PC-3 (cell line): ENCODE measurements at regions not wholly inside any gene's neighbourhood (a gene's known extent, or its start where the extent isn't known, plus 50 kb on each side); places are given as distances from the start of the nearest gene placed in this dataset.

Experiments used
- ATAC-seq: fragments of 200-7000 bp; cut with Tn5 transposase; 2 replicates; pipeline ENCODE4 v1.9.1; 2020; ENCODE audit warnings: mild to moderate bottlenecking, moderate library complexity
- BruUV-seq: library from RNA; stranded (reverse); fragments of 400-500 nt; replicated peaks from 2 replicates; lab custom pipeline; 2021; lab: Mats Ljungman, UMichigan
- CTCF ChIA-PET: fragments of 300-600 bp; sonication (Branson Sonifier 250); formaldehyde crosslinking; loops from one replicate; lab custom pipeline; 2022; ENCODE audit warnings: antibody characterized with exemption; lab: Charles Lee
- POLR2A ChIA-PET: fragments of 300-600 bp; sonication (Branson Sonifier 250); formaldehyde crosslinking; loops from one replicate; lab custom pipeline; 2022; ENCODE audit warnings: antibody characterized with exemption; ENCODE audit not compliant: unreplicated experiment; lab: Charles Lee
- DNase-seq: peaks from one replicate; pipeline ENCODE4 v3.0.0-alpha.2; 2015
- H2AFZ ChIP-seq: fragments of 300-600 bp; sonication (generic); 2 replicates; pipeline ENCODE4 v1.6.0; 2016; ENCODE audit warnings: antibody characterized with exemption, low read length
- H3F3A ChIP-seq: fragments of 300-600 bp; sonication (generic); one replicate; pipeline ENCODE4 v1.6.0; 2017; ENCODE audit warnings: antibody characterized with exemption, low read length, control low read depth, mild to moderate bottlenecking; ENCODE audit not compliant: unreplicated experiment
- H3K27ac ChIP-seq: fragments of 300-600 bp; sonication (generic); 2 replicates; pipeline ENCODE4 v1.5.1; 2016; ENCODE audit warnings: mild to moderate bottlenecking, low read length
- H3K27me3 ChIP-seq: fragments of 300-600 bp; sonication (generic); 2 replicates; pipeline ENCODE4 v1.6.1; 2016; ENCODE audit warnings: low read length, mixed read lengths
- H3K36me3 ChIP-seq: fragments of 300-600 bp; sonication (generic); 2 replicates; pipeline ENCODE4 v1.6.1; 2016; ENCODE audit warnings: low read depth, mixed run types, low read length, mixed read lengths
- H3K4me1 ChIP-seq: fragments of 300-600 bp; sonication (generic); 2 replicates; pipeline ENCODE4 v1.5.1; 2016; ENCODE audit warnings: low read length; ENCODE audit not compliant: insufficient read depth
- H3K4me2 ChIP-seq: fragments of 300-600 bp; sonication (generic); 2 replicates; pipeline ENCODE4 v1.6.0; 2016; ENCODE audit warnings: low read length
- H3K4me3 ChIP-seq: fragments of 300-600 bp; sonication (generic); 2 replicates; pipeline ENCODE4 v1.5.1; 2016; ENCODE audit warnings: mild to moderate bottlenecking, low read length, mixed read lengths
- H3K79me2 ChIP-seq: fragments of 300-600 bp; sonication (generic); 2 replicates; pipeline ENCODE4 v1.6.1; 2017; ENCODE audit warnings: low read length, mixed read lengths
- H3K9ac ChIP-seq: fragments of 300-600 bp; sonication (generic); 2 replicates; pipeline ENCODE4 v1.6.0; 2016; ENCODE audit warnings: mild to moderate bottlenecking, low read length
- H3K9me2 ChIP-seq: fragments of 300-600 bp; sonication (generic); replicated peaks from 2 replicates; pipeline ENCODE4 v1.6.1; 2016; ENCODE audit warnings: mixed run types, low read length, mixed read lengths
- H3K9me3 ChIP-seq: fragments of 300-600 bp; sonication (generic); 2 replicates; pipeline ENCODE4 v1.6.1; 2016; ENCODE audit warnings: low read length, mixed read lengths
- H4K20me1 ChIP-seq: fragments of 300-600 bp; sonication (generic); 2 replicates; pipeline ENCODE4 v1.6.1; 2016; ENCODE audit warnings: low read length, mixed read lengths
- EZH2 ChIP-seq: fragments of 300-600 bp; sonication (generic); IDR thresholded peaks from one replicate; pipeline ENCODE4 v1.6.1; 2017; ENCODE audit warnings: antibody characterized with exemption, mild to moderate bottlenecking, low read length; ENCODE audit not compliant: unreplicated experiment
- EZH2phosphoT487 ChIP-seq: fragments of 300-600 bp; sonication (generic); IDR thresholded peaks from 2 replicates; pipeline ENCODE4 v1.6.1; 2018; ENCODE audit warnings: mild to moderate bottlenecking, antibody characterized with exemption, low read length, borderline replicate concordance
- intact Hi-C: fragments of 100-400 bp; cut with micrococcal nuclease; formaldehyde crosslinking; loops from 2 replicates; pipeline ENCODE4 v1.9.0; 2023
- TF ChIP-seq, protein P1 (sequence below): fragments of 300-600 bp; sonication (generic); conservative IDR thresholded peaks from 2 replicates; pipeline ENCODE4 v1.5.1; 2017; ENCODE audit warnings: antibody characterized with exemption, low read depth, mild to moderate bottlenecking, low read length

- H3K9me2 ChIP-seq: no peaks in the 10 kb centered on the region
- peaks cover 53% of the 10 kb centered on the region for H3K27me3 ChIP-seq
- H3K9ac ChIP-seq: no peak overlapping the region
- H2AFZ ChIP-seq: no peak overlapping the region
- no peak for ATAC-seq
- no peak overlapping the region for H3K27ac ChIP-seq
- no peaks in the 10 kb centered on the region for H3K79me2 ChIP-seq
- no peak for TF ChIP-seq EZH2
- no peak for TF ChIP-seq EZH2phosphoT487
- TF ChIP-seq, protein P1, sequence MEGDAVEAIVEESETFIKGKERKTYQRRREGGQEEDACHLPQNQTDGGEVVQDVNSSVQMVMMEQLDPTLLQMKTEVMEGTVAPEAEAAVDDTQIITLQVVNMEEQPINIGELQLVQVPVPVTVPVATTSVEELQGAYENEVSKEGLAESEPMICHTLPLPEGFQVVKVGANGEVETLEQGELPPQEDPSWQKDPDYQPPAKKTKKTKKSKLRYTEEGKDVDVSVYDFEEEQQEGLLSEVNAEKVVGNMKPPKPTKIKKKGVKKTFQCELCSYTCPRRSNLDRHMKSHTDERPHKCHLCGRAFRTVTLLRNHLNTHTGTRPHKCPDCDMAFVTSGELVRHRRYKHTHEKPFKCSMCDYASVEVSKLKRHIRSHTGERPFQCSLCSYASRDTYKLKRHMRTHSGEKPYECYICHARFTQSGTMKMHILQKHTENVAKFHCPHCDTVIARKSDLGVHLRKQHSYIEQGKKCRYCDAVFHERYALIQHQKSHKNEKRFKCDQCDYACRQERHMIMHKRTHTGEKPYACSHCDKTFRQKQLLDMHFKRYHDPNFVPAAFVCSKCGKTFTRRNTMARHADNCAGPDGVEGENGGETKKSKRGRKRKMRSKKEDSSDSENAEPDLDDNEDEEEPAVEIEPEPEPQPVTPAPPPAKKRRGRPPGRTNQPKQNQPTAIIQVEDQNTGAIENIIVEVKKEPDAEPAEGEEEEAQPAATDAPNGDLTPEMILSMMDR: no peak
- H3K4me2 ChIP-seq: no peak overlapping the region
- H3K4me1 ChIP-seq: no peaks in the 10 kb centered on the region
- H4K20me1 ChIP-seq: no peaks in the 10 kb centered on the region
- no peaks in the 10 kb centered on the region for H3F3A ChIP-seq
- H3K9me3 ChIP-seq: no peaks in the 10 kb centered on the region
- no peak for DNase-seq
- no TSS peak for BruUV-seq
- no peak overlapping the region for H3K4me3 ChIP-seq
- ChIA-PET POLR2A (no interaction called here), CTCF (no interaction called here)
- intact Hi-C loops: no loop called here
- no peaks in the 10 kb centered on the region for H3K36me3 ChIP-seq
Measured at GRCh38 chr2:3062476-3063260, 314.9 kb downstream of the EIPR1 start.

DNA sequence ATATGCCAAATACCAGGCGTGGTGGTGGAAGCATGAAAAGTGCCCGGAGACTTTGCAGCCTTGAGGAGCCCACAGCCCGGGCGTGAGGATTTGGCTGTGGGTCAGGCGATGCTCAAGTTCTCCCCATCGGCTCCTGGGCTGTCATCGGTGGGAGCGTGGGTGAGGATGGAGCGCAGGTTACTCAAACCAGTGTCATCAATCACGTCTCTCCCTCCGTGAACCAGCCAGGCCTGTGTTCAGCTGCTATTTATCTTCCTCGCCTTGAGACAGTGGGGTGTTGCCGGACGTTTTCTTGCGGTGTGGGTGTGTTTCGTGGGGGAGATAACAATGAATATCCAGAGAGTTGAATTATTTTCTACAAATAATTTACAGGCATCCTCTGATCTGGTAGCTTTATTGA is 317.6 kb downstream of the EIPR1 start:
- H3K9me2 ChIP-seq: no peaks in the 10 kb centered on the region
- ATAC-seq: no peak
- intact Hi-C loops: no loop called here
- peaks cover 26% of the 10 kb centered on the region for H3K27me3 ChIP-seq
- H3K79me2 ChIP-seq: no peaks in the 10 kb centered on the region
- H3K4me2 ChIP-seq: no peak overlapping the region
- CTCF ChIA-PET: no interaction called here
- no peaks in the 10 kb centered on the region for H3K4me1 ChIP-seq
- no peaks in the 10 kb centered on the region for H3K36me3 ChIP-seq
- no peak for DNase-seq
- H4K20me1 ChIP-seq: no peaks in the 10 kb centered on the region
- no TSS peak for BruUV-seq
- no peaks in the 10 kb centered on the region for H3K9me3 ChIP-seq
- H3K4me3 ChIP-seq: no peak overlapping the region
- no peak for TF ChIP-seq EZH2
- no peak for TF ChIP-seq EZH2phosphoT487
- TF ChIP-seq, protein P1: no peak
- H2AFZ ChIP-seq: no peak overlapping the region
- no peak overlapping the region for H3K9ac ChIP-seq
- POLR2A ChIA-PET: no interaction called here
- H3F3A ChIP-seq: no peaks in the 10 kb centered on the region
- H3K27ac ChIP-seq: no peak overlapping the region
